ENCODE measurements at regions not wholly inside any gene's neighbourhood (a gene's known extent, or its start where the extent isn't known, plus 50 kb on each side); places are given as distances from the start of the nearest gene placed in this dataset.
"Not testable (repeated sequence)": the region's sequence is repeated elsewhere in the genome, so short reads cannot be mapped to it uniquely, and the experiment has no call there.

DNA sequence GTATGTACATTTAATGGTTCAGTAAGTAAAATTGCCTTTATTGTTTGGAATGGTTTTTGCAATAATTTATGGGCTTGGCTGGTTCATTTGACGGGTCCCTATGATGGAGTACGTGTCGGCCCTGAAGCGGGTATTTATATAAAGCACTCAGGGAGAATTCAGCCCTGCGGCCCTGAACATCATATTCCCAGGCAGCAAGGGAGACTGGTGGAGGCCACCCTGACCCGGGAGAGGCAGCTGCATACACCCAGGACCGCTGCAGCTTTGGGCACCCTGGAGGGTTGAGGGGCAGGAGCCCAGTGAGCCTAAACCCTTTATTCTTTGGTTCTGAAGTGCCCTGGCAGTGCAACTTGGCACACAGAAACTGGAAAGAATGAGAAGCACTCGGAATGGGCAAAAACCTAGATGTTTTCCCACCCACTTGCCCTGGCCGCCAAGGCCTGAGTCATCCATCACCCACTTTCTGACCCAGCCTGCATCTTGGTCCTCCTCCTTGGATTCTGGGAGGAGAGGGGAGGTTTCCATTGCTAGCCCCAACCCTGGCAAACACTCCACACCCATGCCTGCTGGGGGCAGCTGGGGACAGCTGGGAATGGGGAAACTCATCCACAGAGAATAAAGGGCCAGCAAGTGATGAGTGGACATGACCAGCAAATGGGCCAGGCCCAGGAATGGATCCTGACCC, 162.2 kb upstream of the TNRC6C start:
- DNase-seq (ENCODE audit: low spot score) (no peak), ATAC-seq (no peak)
- peaks cover 7 to 14% of the 10 kb centered on the region in 2 donors for H3K27me3 Mint-ChIP-seq
- no peaks in the 10 kb centered on the region for H3K36me3 Mint-ChIP-seq
- no peak overlapping the region for H3K4me3 Mint-ChIP-seq
- H3K9me3 Mint-ChIP-seq: no peaks in the 10 kb centered on the region
- H3K27ac Mint-ChIP-seq: no peak overlapping the region
- H3K4me1 Mint-ChIP-seq (ENCODE audit: low read depth in 2 of 2): peaks cover 8 to 9% of the 10 kb centered on the region in 2 donors

DNA sequence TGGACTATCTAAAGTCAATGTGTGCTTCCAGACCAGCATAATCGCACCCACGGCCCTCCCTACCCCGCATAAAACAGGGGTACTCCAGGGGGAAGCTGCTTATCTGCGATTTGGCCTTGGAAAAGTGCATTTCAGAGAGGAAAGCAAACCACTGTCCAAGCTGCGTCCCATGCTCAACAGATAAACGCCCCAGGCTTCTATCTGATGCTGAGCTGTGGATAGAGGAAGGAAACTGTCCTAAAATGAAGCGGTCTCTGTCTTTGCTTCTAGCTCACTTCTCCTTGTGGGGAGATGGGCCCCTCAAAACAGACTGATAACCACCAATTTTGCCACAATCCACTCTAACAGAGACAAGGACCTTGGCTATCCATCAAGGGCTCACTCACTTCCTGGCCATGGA, 160.5 kb upstream of the TNRC6C start:
- Mint-ChIP-seq H3K4me1 (ENCODE audit: low read depth in 2 of 2) (peaks cover 9 to 10% of the 10 kb centered on the region in 2 donors), H3K36me3 (no peaks in the 10 kb centered on the region), H3K9me3 (no peaks in the 10 kb centered on the region), H3K27ac (no peak overlapping the region), H3K4me3 (no peak overlapping the region), H3K27me3 (peaks cover 23 to 24% of the 10 kb centered on the region in 2 donors)
- no peak for ATAC-seq
- no peak for DNase-seq (ENCODE audit: low spot score)

DNA sequence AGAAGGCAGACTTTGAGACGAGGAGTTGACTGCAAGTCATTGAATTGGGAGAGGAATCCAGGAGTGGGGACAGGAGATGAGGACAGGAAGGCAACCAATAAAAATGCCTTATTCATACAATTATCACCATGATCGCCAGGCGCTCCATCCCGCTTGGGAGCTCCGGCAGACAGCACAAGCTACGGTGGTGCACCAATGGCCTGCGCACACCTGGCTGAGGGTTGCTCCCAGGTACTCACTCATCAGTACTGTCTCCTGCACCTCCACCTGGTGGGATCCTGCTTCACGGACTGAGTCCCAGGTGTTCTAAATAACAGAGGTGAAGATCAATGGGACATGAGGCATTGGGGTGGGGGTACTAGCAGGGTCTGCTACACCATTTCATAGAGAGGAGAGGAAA, 160.0 kb upstream of the TNRC6C start:
- no peak for ATAC-seq
- no peak overlapping the region for H3K4me3 Mint-ChIP-seq
- H3K36me3 Mint-ChIP-seq: no peaks in the 10 kb centered on the region
- DNase-seq (ENCODE audit: low spot score): no peak
- H3K27ac Mint-ChIP-seq: no peak overlapping the region
- no peaks in the 10 kb centered on the region for H3K9me3 Mint-ChIP-seq
- peaks cover 24 to 25% of the 10 kb centered on the region in 2 donors for H3K27me3 Mint-ChIP-seq
- H3K4me1 Mint-ChIP-seq (ENCODE audit: low read depth in 2 of 2): peaks cover 9 to 10% of the 10 kb centered on the region in 2 donors

DNA sequence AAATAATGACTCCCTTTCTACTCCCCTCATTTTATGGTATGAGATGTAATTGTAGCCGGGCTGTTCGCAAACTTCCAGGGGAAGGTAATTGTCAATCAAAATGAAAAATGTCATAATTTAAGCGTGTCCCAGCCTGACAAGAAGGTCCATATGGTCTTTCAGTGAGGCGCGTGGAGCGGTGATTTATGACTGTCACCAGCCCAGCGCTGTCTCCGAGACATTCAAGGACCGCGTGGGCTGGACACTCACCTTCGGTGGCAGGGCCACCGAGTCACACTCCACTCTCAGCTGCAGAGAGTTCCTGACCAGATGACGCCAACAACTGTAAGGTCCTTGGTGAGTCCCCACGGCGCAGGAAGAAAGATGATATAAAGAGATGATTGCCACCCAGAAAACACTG, 157.7 kb upstream of the TNRC6C start:
- ATAC-seq (no peak), DNase-seq (ENCODE audit: low spot score) (no peak)
- no peak overlapping the region for H3K4me3 Mint-ChIP-seq
- H3K9me3 Mint-ChIP-seq: no peaks in the 10 kb centered on the region
- H3K27ac Mint-ChIP-seq: no peak overlapping the region
- H3K27me3 Mint-ChIP-seq: peaks cover 25% of the 10 kb centered on the region in 2 donors
- peaks cover 0 to 2% of the 10 kb centered on the region in 2 donors for H3K4me1 Mint-ChIP-seq (ENCODE audit: low read depth in 2 of 2)
- no peaks in the 10 kb centered on the region for H3K36me3 Mint-ChIP-seq

DNA sequence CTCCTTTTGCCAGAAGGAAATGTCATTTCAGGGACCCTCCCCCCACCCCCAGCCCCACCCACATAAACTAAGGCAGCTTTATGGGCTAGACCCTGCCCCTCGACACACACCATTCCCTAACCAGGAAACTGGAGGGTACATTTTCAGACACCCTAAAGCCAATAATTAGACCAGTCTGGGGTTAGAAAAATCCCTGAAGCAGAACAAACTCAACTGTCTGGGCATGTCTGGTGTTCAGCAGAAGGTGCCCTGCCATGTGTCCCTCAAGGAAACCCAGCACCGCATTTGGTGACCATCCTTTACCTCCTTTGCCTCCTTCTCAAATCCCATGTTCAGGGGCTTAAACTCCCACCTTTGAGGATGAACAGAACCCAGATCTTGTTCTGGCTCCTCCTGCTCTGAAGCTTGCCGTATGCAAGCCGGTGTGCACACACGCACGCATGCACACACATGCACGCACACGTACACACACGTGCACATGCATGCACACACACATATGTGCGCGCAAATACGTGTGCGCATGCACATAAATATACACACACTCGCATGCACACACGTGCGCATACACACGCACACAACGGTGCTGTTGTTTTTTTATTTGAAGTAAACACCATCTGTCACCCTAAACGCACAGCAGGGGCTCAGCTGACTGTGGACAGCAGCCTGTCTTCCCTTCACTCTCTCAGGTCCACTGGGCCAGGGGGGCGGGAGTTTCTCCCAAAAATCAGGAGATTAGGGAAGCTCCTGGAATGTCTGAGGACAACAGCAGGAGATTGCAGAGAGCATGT, 156.8 kb upstream of the TNRC6C start:
- no peak overlapping the region for H3K4me3 Mint-ChIP-seq
- peaks cover 25% of the 10 kb centered on the region in 2 donors for H3K27me3 Mint-ChIP-seq
- DNase-seq (ENCODE audit: low spot score): no peak
- no peaks in the 10 kb centered on the region for H3K9me3 Mint-ChIP-seq
- ATAC-seq: no peak
- H3K27ac Mint-ChIP-seq: peak overlapping the region; percentile 26 to 54
- no peaks in the 10 kb centered on the region for H3K36me3 Mint-ChIP-seq
- peaks cover 0 to 2% of the 10 kb centered on the region in 2 donors for H3K4me1 Mint-ChIP-seq (ENCODE audit: low read depth in 2 of 2)

DNA sequence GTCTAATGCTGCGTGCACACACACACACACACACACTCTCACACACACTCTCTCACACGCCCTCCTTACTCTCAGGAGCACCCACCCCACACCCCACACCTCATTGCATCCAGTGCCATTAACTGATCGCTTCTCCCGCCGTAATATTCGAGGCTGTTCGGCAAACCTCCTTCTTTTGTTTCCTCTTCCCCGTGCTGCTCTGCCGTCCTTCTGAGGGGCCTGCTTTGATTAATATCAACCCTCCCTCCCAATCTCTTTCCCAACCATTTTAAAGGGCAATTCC, 156.2 kb upstream of the TNRC6C start:
- Mint-ChIP-seq H3K9me3 (no peaks in the 10 kb centered on the region), H3K4me3 (no peak overlapping the region), H3K4me1 (ENCODE audit: low read depth in 2 of 2) (peaks cover 0 to 2% of the 10 kb centered on the region in 2 donors), H3K27me3 (peaks cover 25% of the 10 kb centered on the region in 2 donors), H3K27ac (peak overlapping the region in 1 of 2 donors; percentile 26), H3K36me3 (no peaks in the 10 kb centered on the region)
- DNase-seq (ENCODE audit: low spot score) (no peak), ATAC-seq (no peak)

DNA sequence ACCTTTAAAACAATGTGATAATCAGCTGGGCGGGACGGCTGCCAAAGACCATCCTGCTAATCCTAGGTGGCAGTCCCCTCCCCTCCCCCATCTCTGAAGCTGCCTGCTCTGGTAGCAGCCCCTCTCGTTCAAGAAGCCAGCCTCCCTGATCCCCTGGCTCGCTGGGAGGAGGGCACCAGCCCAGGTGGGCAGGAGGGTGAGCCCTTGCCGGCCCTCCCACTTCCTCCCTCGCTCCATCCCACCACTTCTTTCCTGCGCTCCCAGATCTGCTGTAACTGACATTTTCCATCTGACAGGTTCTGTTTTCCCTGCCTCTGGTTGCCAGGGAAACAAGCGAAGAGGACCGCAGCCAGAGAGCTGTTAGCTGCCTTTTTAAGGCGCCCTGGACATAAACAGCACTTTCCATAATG, 155.7 kb upstream of the TNRC6C start:
- H3K4me1 Mint-ChIP-seq (ENCODE audit: low read depth in 2 of 2): peaks cover 0 to 2% of the 10 kb centered on the region in 2 donors
- no peaks in the 10 kb centered on the region for H3K9me3 Mint-ChIP-seq
- peaks cover 25% of the 10 kb centered on the region in 2 donors for H3K27me3 Mint-ChIP-seq
- DNase-seq (ENCODE audit: low spot score) (no peak), ATAC-seq (no peak)
- no peak overlapping the region for H3K4me3 Mint-ChIP-seq
- no peak overlapping the region for H3K27ac Mint-ChIP-seq
- no peaks in the 10 kb centered on the region for H3K36me3 Mint-ChIP-seq

DNA sequence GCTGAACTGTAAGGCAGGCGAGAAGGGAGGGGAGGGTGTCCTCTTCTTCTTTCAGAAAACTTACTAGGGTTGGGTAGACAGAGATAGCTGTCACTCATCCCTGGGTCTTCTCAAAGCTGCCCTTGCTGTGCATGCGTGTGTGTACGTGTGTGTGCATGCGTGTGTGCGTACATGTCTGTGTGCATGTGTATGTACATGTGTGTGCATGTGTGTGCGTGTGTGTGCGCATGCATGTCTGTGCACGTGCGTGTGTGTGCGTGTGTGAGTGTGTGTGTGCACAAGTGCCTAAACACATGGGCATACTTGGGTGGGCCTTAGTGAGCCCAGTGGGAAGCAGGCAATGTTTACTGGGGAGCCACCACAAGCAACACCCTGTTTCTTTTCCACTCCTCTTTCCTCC, 154.8 kb upstream of the TNRC6C start:
- DNase-seq (ENCODE audit: low spot score): no peak
- peaks cover 25% of the 10 kb centered on the region in 2 donors for H3K27me3 Mint-ChIP-seq
- ATAC-seq: no peak
- H3K4me1 Mint-ChIP-seq (ENCODE audit: low read depth in 2 of 2): peaks cover 0 to 2% of the 10 kb centered on the region in 2 donors
- H3K4me3 Mint-ChIP-seq: no peak overlapping the region
- no peaks in the 10 kb centered on the region for H3K9me3 Mint-ChIP-seq
- no peak overlapping the region for H3K27ac Mint-ChIP-seq
- H3K36me3 Mint-ChIP-seq: no peaks in the 10 kb centered on the region

DNA sequence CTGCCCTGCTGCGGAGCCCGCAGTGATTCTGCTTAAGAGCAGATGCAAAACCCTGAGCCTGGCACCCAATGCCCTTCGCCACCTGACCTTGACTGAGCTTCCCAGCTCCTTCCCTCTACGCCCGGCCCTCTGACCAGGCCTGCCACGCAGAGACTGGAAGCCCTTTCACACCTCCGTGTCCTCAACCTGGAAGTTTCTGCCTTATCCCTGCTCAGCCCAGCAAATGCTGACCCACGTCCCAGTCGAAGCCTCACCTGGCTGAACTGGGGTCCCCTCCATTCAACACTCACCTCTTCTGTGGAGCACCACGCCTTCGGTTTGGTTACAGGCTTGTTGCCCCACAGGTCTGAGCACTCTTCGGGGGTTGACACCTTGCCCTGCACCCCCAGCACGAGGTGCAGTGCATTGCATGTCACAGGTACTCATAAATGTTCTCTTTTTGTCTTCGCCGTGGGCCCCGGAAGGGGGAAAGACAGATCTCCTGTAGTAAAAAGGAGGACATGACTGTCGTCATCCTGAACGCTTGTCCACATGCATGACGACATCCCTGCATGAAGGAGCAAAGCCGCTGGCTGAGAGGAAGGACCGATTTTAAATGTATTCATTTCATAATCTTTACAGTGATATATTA, 153.6 kb upstream of the TNRC6C start:
- ATAC-seq (no peak), DNase-seq (ENCODE audit: low spot score) (no peak)
- H3K9me3 Mint-ChIP-seq: no peaks in the 10 kb centered on the region
- H3K27ac Mint-ChIP-seq: no peak overlapping the region
- H3K36me3 Mint-ChIP-seq: no peaks in the 10 kb centered on the region
- peaks cover 25% of the 10 kb centered on the region in 2 donors for H3K27me3 Mint-ChIP-seq
- peaks cover 0 to 2% of the 10 kb centered on the region in 2 donors for H3K4me1 Mint-ChIP-seq (ENCODE audit: low read depth in 2 of 2)
- no peak overlapping the region for H3K4me3 Mint-ChIP-seq

DNA sequence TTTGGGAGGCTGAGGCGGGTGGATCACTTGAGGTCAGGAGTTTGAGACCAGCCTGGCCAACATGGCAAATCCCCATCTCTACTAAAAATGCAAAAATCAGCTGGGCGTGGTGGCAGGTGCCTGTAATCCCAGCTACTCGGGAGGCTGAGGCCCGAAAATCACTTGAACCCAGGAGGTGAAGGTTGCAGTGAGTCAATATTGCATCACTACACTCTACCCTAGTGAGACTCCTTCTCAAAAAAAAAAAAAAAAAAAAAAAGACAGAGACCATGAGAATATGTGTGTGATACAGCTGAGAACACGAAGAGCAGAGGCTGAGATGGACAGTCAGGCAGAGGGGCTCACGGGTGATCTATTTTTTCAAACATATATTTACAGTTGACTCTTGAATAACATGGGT, 152.5 kb upstream of the TNRC6C start:
- not testable (repeated sequence) for H3K9me3 Mint-ChIP-seq; ATAC-seq; H3K4me3 Mint-ChIP-seq; DNase-seq (ENCODE audit: low spot score); H3K27ac Mint-ChIP-seq; H3K4me1 Mint-ChIP-seq (ENCODE audit: low read depth in 2 of 2); H3K36me3 Mint-ChIP-seq
- H3K27me3 Mint-ChIP-seq: peaks cover 21 to 22% of the 10 kb centered on the region in 2 donors

DNA sequence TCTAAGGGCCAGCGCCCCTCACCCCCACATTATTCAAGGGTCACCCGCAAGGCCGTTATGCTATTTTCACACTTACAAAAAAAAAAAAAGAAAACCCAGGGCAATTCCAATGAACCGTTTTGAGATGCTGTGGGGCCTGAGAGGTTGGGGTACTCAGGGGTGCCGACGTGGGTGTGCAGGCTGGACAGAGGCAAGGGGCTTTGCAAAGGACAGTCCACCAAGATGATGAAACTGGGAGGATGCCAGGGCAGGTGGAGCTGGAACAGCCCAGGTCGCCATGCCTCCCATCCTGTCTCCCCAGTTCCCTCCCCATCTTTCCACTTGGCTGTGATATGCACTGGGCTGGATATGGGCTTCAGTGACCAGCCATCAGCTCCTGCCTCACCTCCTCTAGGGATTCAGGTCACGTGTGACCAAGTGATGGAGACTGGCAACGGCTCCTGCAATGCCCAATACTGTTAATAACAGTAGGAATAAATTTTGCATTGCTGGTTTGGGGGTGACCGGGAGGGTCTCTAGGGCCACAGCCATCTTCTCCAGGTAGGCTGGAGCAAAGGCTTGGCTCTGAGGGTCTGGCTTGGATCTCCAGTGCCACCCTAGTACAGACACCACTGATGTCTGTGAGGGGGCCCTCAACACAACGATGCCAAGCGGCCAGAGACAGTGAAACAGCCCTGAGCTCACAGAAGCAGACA, 151.3 kb upstream of the TNRC6C start:
- Mint-ChIP-seq H3K27me3 (peaks cover 9 to 12% of the 10 kb centered on the region in 2 donors), H3K9me3 (no peaks in the 10 kb centered on the region), H3K27ac (no peak overlapping the region), H3K4me1 (ENCODE audit: low read depth in 2 of 2) (no peaks in the 10 kb centered on the region), H3K36me3 (no peaks in the 10 kb centered on the region), H3K4me3 (no peak overlapping the region)
- ATAC-seq: no peak
- DNase-seq (ENCODE audit: low spot score): no peak

DNA sequence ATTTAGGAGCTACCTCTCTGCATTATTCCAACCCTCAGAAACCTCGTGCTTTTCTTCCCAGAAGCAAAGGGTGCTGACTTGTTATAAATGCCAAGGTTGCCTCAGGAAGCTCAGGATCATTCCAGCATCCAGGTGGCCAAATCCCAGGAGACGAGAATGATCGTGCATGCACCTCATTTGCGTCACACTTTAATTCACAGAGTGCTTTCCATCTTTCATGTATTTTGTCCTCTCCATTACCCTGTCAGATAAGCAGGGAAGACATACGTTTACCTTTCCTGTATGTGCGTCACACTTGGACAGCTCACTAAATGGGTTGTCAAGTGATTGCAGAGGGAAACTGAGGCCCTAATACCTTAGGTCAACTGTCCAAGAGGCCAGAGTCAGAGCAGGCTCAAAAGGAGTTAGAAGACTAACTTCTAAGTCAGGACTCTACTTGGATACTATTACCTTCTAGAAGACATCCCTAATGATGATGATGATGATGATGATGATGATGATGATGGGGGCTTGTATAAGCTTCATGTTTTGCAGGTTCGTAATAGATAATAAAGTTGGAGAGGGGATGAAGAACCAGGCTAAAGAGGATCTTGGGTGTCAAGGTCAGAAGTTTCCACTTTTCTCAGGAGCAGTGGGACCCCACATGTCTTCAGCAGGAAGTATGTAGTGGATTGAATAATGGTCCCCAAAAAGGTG, 150.6 kb upstream of the TNRC6C start:
- Mint-ChIP-seq H3K4me1 (ENCODE audit: low read depth in 2 of 2) (no peaks in the 10 kb centered on the region), H3K27ac (peak overlapping the region in 1 of 2 donors; percentile 24), H3K9me3 (no peaks in the 10 kb centered on the region), H3K27me3 (peaks cover 2 to 8% of the 10 kb centered on the region in 2 donors), H3K4me3 (no peak overlapping the region), H3K36me3 (no peaks in the 10 kb centered on the region)
- DNase-seq (ENCODE audit: low spot score) (no peak), ATAC-seq (no peak)

DNA sequence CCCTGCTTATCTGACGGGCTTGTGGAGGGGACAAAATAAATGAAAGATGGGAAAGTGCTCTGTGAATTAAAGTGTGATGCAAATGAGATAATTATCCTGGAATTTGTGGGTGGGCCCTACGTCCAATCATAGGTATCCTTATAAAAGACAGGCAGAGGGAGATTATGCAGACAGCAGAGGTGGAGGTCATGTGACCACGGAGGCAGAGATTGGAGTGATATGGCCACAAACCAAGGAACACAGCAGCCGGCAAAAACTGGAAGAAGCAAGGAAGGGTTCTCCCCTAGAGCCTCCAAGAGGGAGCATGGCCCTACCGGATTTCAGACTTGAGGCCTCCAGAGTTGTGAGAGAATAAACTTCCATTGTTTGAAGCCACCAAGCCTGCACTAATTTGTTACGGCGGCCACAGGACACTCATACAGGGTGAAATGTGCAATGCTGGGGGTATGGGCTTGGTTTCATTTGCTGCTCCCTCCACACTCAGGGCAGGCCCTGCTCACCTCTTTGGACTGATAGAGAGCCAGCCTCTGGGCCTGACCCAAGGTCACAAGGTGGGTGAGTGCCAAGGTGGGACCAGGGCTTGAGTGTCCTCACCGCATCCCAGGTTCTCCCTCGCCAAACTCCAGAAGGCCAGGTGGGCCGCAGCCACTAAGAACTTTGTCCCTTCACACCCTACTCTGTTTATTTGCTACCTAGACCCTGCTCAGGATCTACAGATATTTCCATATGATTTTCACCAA, 149.6 kb upstream of the TNRC6C start:
- H3K27me3 Mint-ChIP-seq: peaks cover 0 to 6% of the 10 kb centered on the region in 2 donors
- H3K36me3 Mint-ChIP-seq: no peaks in the 10 kb centered on the region
- H3K4me1 Mint-ChIP-seq (ENCODE audit: low read depth in 2 of 2): no peaks in the 10 kb centered on the region
- H3K9me3 Mint-ChIP-seq: no peaks in the 10 kb centered on the region
- ATAC-seq (no peak), DNase-seq (ENCODE audit: low spot score) (no peak)
- H3K4me3 Mint-ChIP-seq: no peak overlapping the region
- H3K27ac Mint-ChIP-seq: no peak overlapping the region
